Uterus (tissue), 2 donors: ENCODE measurements at regions not wholly inside any gene's neighbourhood (a gene's known extent, or its start where the extent isn't known, plus 50 kb on each side); places are given as distances from the start of the nearest gene placed in this dataset.

Experiments used
- CTCF ChIP-seq, 4 experiments: fragments of 200-600 bp in 2 of 4; fragments of 450-650 bp in 2 of 4; sonication (generic) in 2 of 4; IDR thresholded peaks; one replicate each; pipeline ENCODE4 v1.5.1; 2016 to 2019; ENCODE audit warnings: antibody characterized with exemption in 4 of 4, mild to moderate bottlenecking in 2 of 4, moderate library complexity in 1 of 4
- POLR2A ChIP-seq, 2 donors: fragments of 450-650 bp; IDR thresholded peaks; one replicate each; pipeline ENCODE4 v1.6.1; 2016; ENCODE audit warnings: antibody characterized with exemption in 2 of 2, mild to moderate bottlenecking in 1 of 2, moderate library complexity in 1 of 2

DNA sequence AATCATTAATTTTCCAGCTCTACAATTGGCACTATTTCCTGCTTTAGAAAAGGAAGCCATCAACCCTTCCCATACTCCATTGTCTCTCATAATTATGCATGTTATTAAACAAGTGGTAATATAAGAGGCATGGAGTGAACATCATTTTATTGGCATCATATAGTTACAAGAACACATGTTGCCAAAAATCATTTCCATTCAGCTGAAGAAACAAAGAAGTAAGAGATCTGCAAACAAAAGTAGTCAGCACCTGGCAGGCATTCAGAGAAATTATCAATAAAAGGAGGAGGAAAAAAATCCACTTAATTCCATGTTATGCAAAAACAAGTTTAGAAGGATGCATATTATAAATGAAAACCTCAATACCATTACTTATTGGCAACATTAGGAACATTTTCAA lies 1208.2 kb upstream of the C9orf72 start:
- TF ChIP-seq CTCF (IDR thresholded peaks at IDR 0.05) (no peak), POLR2A (IDR thresholded peaks at IDR 0.05) (no peak)
